HEK293 (cell line): ENCODE measurements at regions not wholly inside any gene's neighbourhood (a gene's known extent, or its start where the extent isn't known, plus 50 kb on each side); places are given as distances from the start of the nearest gene placed in this dataset.

Experiments
- CTCF ChIA-PET: fragments of 350-600 bp; formaldehyde crosslinking; extraction: SDS; loops from one replicate; lab custom pipeline; 2021; ENCODE audit warnings: antibody characterized with exemption; lab: Yijun Ruan, JAX
- POLR2A ChIA-PET: fragments of 300-600 bp; formaldehyde crosslinking; extraction: SDS; loops from one replicate; lab custom pipeline; 2020; ENCODE audit warnings: antibody characterized with exemption, inconsistent platforms; lab: Yijun Ruan, JAX
- H3K27ac ChIP-seq: fragments of 200-500 bp; sonication (Bioruptor generic); 2 replicates; pipeline ENCODE4 v1.5.1; 2014; ENCODE audit warnings: low read depth, low read length, control low read depth, inconsistent platforms; ENCODE audit errors: extremely low read depth
- H3K36me3 ChIP-seq, 2 experiments: fragments of 200-500 bp in 1 of 2; sonication (Bioruptor generic) in 1 of 2; 1 replicate in 1 of 2; 2 replicates in 1 of 2; pipeline ENCODE4 v1.5.1; 2014 to 2017; ENCODE audit warnings: inconsistent platforms in 2 of 2, low read length in 2 of 2; ENCODE audit not compliant: control insufficient read depth in 2 of 2, insufficient read depth in 1 of 2
- H3K4me1 ChIP-seq: fragments of 200-500 bp; sonication (Bioruptor generic); 2 replicates; pipeline ENCODE4 v1.5.1; 2014; ENCODE audit warnings: mild to moderate bottlenecking, low read length, inconsistent platforms; ENCODE audit not compliant: control insufficient read depth, insufficient read depth
- H3K4me3 ChIP-seq: 2 replicates; pipeline ENCODE4 v1.5.1; 2011; ENCODE audit warnings: low read depth, mild to moderate bottlenecking, control low read depth, low read length, moderate library complexity
- H3K9me3 ChIP-seq: fragments of 200-500 bp; sonication (Bioruptor generic); 2 replicates; pipeline ENCODE4 v1.5.1; 2014; ENCODE audit warnings: low read depth, low read length, inconsistent platforms; ENCODE audit not compliant: control insufficient read depth, insufficient read depth
- MZF1 ChIP-seq: fragments of 450-650 bp; formaldehyde crosslinking; IDR thresholded peaks from 2 replicates; pipeline ENCODE4 v1.5.1; 2017; ENCODE audit warnings: missing biosample characterization, missing genetic modification characterization, borderline replicate concordance
- SCRT1 ChIP-seq: fragments of 450-650 bp; formaldehyde crosslinking; IDR thresholded peaks from 2 replicates; pipeline ENCODE4 v1.5.1; 2016; ENCODE audit warnings: missing biosample characterization, missing genetic modification characterization, borderline replicate concordance
- SCRT2 ChIP-seq: fragments of 450-650 bp; formaldehyde crosslinking; IDR thresholded peaks from 2 replicates; pipeline ENCODE4 v1.5.1; 2016; ENCODE audit warnings: missing biosample characterization, missing genetic modification characterization
- SETDB1 ChIP-seq: IDR thresholded peaks from one replicate; pipeline ENCODE4 v1.6.1; 2017; ENCODE audit warnings: mild to moderate bottlenecking, low read length, moderate library complexity, mixed read lengths; ENCODE audit not compliant: insufficient read length
- TSHZ1 ChIP-seq: fragments of 450-650 bp; formaldehyde crosslinking; IDR thresholded peaks from 2 replicates; pipeline ENCODE4 v1.5.1; 2016; ENCODE audit warnings: missing biosample characterization, missing genetic modification characterization, borderline replicate concordance
- ZEB2 ChIP-seq: fragments of 450-650 bp; formaldehyde crosslinking; IDR thresholded peaks from 2 replicates; pipeline ENCODE4 v1.5.1; 2016; ENCODE audit warnings: missing biosample characterization, missing genetic modification characterization
- ZFP37 ChIP-seq: fragments of 450-650 bp; formaldehyde crosslinking; IDR thresholded peaks from 2 replicates; pipeline ENCODE4 v1.5.1; 2016; ENCODE audit warnings: missing biosample characterization, missing genetic modification characterization
- ZFP69B ChIP-seq: fragments of 450-650 bp; formaldehyde crosslinking; IDR thresholded peaks from 2 replicates; pipeline ENCODE4 v1.5.1; 2016; ENCODE audit warnings: missing biosample characterization, missing genetic modification characterization
- ZNF140 ChIP-seq: fragments of 450-650 bp; formaldehyde crosslinking; IDR thresholded peaks from 2 replicates; pipeline ENCODE4 v1.5.1; 2016; ENCODE audit warnings: missing biosample characterization, missing genetic modification characterization
- ZNF248 ChIP-seq: fragments of 450-650 bp; formaldehyde crosslinking; IDR thresholded peaks from 2 replicates; pipeline ENCODE4 v1.5.1; 2017; ENCODE audit warnings: missing biosample characterization, missing genetic modification characterization
- ZNF514 ChIP-seq: fragments of 450-650 bp; formaldehyde crosslinking; IDR thresholded peaks from 2 replicates; pipeline ENCODE4 v1.5.1; 2016; ENCODE audit warnings: missing biosample characterization, missing genetic modification characterization
- ZNF518A ChIP-seq: fragments of 450-650 bp; formaldehyde crosslinking; conservative IDR thresholded peaks from 2 replicates; pipeline ENCODE4 v1.5.1; 2016; ENCODE audit warnings: low read depth, missing biosample characterization, missing genetic modification characterization
- ZNF626 ChIP-seq: fragments of 450-650 bp; sonication (Bioruptor Pico); formaldehyde crosslinking; IDR thresholded peaks from 2 replicates; pipeline ENCODE4 v1.5.1; 2018; ENCODE audit warnings: missing biosample characterization, missing genetic modification characterization, inconsistent platforms
- ZNF704 ChIP-seq: fragments of 450-650 bp; formaldehyde crosslinking; IDR thresholded peaks from 2 replicates; pipeline ENCODE4 v1.5.1; 2016; ENCODE audit warnings: missing biosample characterization, missing genetic modification characterization
- TF ChIP-seq, protein P1 (sequence below): fragments of 450-650 bp; formaldehyde crosslinking; IDR thresholded peaks from 2 replicates; pipeline ENCODE4 v1.5.1; 2017; ENCODE audit warnings: missing biosample characterization, missing genetic modification characterization
- TF ChIP-seq, protein P2 (sequence below): fragments of 450-650 bp; formaldehyde crosslinking; IDR thresholded peaks from 2 replicates; pipeline ENCODE4 v1.5.1; 2016; ENCODE audit warnings: missing biosample characterization, missing genetic modification characterization

DNA sequence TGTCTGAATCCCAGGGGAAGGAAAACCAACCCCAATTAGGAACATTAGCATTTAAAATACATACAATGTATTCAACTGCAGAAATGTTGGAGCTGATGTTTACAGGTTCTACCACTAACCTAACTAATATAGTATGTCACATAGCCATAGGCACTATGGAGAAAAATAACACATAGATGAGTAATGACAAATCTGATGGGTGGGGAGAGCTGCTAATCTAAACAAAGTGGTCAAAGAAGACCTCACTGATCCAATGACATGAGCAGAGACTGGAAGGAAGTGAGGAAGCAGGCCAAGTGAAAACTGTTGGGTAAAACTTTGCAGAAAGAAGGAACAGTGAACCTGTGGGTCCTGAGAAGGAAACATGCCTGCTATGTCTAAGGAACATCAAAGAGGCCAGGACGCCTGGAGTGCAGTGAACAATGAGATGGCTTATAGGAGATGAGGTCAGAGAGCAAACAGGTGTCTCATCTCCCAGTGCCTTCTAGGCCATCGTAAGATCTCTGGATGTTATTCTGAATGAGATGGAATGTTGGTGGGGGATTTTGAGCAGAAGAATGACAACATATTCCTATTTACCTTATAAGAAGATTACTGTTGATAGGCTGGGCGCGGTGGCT lies 135.7 kb downstream of the ALDH8A1 start:
- H3K9me3 ChIP-seq, result no peaks in the 10 kb centered on the region
- no peak overlapping the region for H3K4me3 ChIP-seq
- H3K36me3 ChIP-seq, result no peaks in the 10 kb centered on the region
- H3K27ac ChIP-seq, result no peak overlapping the region
- TF ChIP-seq ZNF518A (tag by site-specific recombination) (no peak), ZNF140 (no peak), ZNF704 (tag by site-specific recombination) (no peak), ZNF626 (tag by site-specific recombination) (no peak), ZNF248 (no peak), ZEB2 (tag by site-specific recombination) (no peak), SCRT2 (tag by site-specific recombination) (peak; percentile 60)
- POLR2A ChIA-PET, result no interaction called here
- no peaks in the 10 kb centered on the region for H3K4me1 ChIP-seq
- CTCF ChIA-PET, result interaction anchor here (1.2 to 4.3 kb wide), 2 partner anchors 9 to 111 kb away, joined by 3 to 28 read pairs; no protein-coding TSS in a partner anchor

GRCh38 chr6:134813146-134813545 lies 136.8 kb downstream of the ALDH8A1 start:
- TF ChIP-seq, protein P1, sequence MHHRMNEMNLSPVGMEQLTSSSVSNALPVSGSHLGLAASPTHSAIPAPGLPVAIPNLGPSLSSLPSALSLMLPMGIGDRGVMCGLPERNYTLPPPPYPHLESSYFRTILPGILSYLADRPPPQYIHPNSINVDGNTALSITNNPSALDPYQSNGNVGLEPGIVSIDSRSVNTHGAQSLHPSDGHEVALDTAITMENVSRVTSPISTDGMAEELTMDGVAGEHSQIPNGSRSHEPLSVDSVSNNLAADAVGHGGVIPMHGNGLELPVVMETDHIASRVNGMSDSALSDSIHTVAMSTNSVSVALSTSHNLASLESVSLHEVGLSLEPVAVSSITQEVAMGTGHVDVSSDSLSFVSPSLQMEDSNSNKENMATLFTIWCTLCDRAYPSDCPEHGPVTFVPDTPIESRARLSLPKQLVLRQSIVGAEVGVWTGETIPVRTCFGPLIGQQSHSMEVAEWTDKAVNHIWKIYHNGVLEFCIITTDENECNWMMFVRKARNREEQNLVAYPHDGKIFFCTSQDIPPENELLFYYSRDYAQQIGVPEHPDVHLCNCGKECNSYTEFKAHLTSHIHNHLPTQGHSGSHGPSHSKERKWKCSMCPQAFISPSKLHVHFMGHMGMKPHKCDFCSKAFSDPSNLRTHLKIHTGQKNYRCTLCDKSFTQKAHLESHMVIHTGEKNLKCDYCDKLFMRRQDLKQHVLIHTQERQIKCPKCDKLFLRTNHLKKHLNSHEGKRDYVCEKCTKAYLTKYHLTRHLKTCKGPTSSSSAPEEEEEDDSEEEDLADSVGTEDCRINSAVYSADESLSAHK (tag by site-specific recombination), result no peak
- TF ChIP-seq, all 188 proteins: peak for 0

DNA sequence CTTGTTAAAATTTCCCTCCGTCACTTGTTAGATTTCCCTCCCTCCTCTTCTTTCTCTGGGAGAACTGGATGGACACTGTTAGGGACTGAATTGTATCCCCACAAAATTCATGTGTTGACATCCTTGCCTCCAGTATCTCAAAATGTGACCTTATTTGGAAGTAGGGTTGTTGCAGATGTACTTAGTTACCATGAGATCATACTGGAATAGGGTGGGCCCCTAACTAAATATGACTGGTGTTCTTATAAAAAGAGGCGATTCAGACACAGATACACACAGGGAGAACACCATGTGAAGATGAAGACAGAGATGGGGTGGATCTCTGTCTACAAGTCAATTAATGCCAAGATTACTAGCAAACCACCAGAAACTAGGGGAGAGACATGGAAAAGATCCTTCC lies 139.5 kb downstream of the ALDH8A1 start:
- H3K27ac ChIP-seq, result no peak overlapping the region
- H3K4me3 ChIP-seq, result no peak overlapping the region
- ChIA-PET CTCF (interaction anchor here (0.7 to 4.3 kb wide), 2 partner anchors 13 to 683 kb away, joined by 3 to 28 read pairs; no protein-coding TSS in a partner anchor), POLR2A (no interaction called here)
- H3K36me3 ChIP-seq, result no peaks in the 10 kb centered on the region
- no peaks in the 10 kb centered on the region for H3K9me3 ChIP-seq
- H3K4me1 ChIP-seq, result no peaks in the 10 kb centered on the region
- TF ChIP-seq ZNF514 (tag by site-specific recombination), result no peak
- TF ChIP-seq TSHZ1 (tag by site-specific recombination), result no peak
- no peak for TF ChIP-seq SCRT1 (tag by site-specific recombination)
- peak; percentile 38; the same call in 1 of the 2 replicates for TF ChIP-seq ZFP69B (tag by site-specific recombination)
- no peak for TF ChIP-seq ZFP37 (tag by site-specific recombination)
- no peak for TF ChIP-seq MZF1
- TF ChIP-seq, protein P2, sequence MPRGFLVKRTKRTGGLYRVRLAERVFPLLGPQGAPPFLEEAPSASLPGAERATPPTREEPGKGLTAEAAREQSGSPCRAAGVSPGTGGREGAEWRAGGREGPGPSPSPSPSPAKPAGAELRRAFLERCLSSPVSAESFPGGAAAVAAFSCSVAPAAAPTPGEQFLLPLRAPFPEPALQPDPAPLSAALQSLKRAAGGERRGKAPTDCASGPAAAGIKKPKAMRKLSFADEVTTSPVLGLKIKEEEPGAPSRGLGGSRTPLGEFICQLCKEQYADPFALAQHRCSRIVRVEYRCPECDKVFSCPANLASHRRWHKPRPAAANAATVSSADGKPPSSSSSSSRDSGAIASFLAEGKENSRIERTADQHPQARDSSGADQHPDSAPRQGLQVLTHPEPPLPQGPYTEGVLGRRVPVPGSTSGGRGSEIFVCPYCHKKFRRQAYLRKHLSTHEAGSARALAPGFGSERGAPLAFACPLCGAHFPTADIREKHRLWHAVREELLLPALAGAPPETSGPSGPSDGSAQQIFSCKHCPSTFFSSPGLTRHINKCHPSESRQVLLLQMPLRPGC (tag by site-specific recombination), result no peak
- TF ChIP-seq SETDB1, result no peak

More at GRCh38 chr6:134813146-134813545, 136.8 kb downstream of the ALDH8A1 start:
- Histone ChIP-seq H3K4me1 (no peaks in the 10 kb centered on the region), H3K36me3 (no peaks in the 10 kb centered on the region), H3K27ac (no peak overlapping the region), H3K4me3 (no peak overlapping the region), H3K9me3 (no peaks in the 10 kb centered on the region)
- ChIA-PET POLR2A (no interaction called here), CTCF (interaction anchor here (0.6 to 4.3 kb wide), 2 partner anchors 10 to 79 kb away, joined by 4 to 28 read pairs; no protein-coding TSS in a partner anchor)
